ENCODE measurements at regions not wholly inside any gene's neighbourhood (a gene's known extent, or its start where the extent isn't known, plus 50 kb on each side); places are given as distances from the start of the nearest gene placed in this dataset.
"Not testable (repeated sequence)": the region's sequence is repeated elsewhere in the genome, so short reads cannot be mapped to it uniquely, and the experiment has no call there.

DNA sequence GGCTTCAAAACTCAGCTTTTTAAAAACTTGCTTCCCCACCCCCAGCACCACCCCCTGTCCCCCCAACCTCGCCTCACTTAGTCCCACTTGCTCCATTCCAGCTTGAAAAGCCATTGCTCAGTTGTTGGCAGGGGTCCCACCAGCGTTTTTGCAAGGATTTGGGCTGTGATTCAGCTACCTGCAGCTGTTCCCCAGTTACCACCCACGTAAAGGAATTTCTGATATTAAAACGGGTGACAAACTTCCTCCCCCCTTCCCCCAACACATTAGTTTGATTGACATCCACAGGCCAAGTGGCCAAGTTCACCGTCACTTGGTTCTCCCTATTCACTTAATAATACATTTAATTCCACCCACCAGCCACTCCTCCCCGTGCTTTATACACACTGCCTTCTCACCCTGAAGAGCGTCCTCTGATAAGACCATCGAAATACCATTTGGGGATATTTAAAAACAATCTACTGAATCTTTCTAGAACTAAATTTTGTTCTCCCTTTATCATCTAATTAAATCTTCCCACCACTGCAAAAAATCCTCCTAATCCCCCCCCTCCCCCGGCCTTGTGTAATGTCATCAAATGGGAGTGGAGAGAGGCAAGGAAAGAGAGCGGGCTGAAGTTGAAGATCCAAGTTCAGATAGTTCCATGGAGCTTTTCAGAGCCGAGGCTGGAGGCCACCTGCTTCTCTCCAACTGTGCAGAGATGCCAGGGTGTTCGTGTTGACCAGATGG lies 55.1 kb downstream of the SOX9 start:
- peak; percentile 31 for DNase-seq

- no peak for DNase-seq
Observed at GRCh38 chr17:72176516-72176851, 55.7 kb downstream of the SOX9 start.

DNA sequence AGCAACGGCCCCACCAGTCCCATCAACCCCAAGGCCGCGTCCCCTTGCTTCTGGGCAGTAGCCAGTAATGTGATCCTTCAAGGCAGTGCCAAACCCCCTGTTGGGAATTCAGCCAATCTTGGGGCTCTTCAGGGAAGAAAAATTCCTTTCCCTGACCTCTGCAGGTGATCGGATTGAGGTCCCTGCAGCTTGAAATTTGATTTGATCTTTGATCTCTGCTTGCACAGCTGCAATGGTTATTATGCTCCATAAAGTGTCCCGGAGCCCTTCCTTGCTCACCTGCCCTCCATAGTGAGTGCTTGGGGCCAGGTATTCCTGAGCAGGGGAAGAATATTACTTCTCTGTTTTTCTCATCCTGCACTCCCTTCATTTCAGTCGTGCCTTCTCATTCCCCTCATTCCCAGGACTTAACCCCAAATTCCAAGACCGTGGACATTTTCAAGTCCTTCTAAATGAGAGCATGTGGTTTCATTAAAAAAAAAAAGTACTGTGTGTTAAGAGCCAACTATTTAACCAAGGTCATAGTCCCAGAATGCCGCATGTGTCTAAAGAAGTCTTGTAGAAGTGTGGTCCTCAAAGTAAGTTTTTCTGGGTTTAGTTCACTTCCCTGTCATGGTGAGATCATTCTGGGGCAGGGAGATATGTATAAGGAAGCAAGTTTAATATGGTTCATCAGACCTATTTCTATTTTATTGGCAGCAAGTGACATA lies 56.3 kb downstream of the SOX9 start:
- no peak for DNase-seq

DNA sequence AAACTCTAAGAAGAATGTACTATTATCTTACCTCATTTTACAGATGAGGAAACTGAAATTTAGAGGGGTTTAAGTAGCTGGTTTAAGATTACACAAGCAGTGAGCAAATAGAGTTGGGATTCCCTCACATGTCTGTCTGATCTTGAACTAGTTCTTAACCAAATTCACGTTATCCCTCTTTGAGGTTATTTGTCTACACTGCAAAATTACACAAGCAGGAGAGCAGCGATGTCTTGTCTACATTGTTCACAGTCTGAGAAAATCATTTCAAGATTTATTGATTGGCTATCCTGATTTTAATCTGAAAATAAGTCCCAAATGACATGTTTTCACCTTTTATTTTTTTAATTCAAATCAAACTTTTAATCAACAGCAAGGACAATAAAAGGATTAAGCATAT lies 56.9 kb downstream of the SOX9 start:
- no peak for DNase-seq

GRCh38 chr17:72182371-72182873 lies 61.6 kb downstream of the SOX9 start:
- DNase-seq: no peak

- DNase-seq: no peak
Observed at GRCh38 chr17:72183194-72183685, 62.4 kb downstream of the SOX9 start.

- DNase-seq: no peak
Observed at GRCh38 chr17:72184805-72185204, 64.0 kb downstream of the SOX9 start.

- no peak for DNase-seq
Observed at GRCh38 chr17:72185564-72185963, 64.7 kb downstream of the SOX9 start.

- no peak for DNase-seq
Observed at GRCh38 chr17:72187556-72187955, 66.7 kb downstream of the SOX9 start.

GRCh38 chr17:72188801-72189200 lies 68.0 kb downstream of the SOX9 start:
- no peak for DNase-seq

- DNase-seq: no peak
Observed at GRCh38 chr17:72189768-72190593, 69.2 kb downstream of the SOX9 start.

DNA sequence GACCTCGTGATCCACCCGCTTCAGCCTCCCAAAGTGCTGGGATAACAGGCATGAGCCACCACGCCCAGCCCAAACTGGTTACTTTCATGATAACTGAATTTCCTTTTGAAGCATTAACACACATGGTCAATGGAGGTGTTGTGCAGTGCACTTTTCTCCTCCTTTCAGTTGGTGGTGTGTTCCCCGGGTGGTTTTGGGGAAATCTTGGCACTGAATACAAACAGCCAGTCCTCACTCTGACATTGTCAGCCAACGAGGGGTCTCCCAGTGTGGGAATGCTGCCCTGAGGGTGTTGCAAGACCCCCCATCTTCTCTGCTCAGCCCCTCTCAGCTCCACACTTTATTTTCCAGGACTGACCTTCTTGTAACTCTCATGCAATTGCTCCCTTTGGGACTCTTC lies 70.5 kb downstream of the SOX9 start:
- DNase-seq: no peak

DNA sequence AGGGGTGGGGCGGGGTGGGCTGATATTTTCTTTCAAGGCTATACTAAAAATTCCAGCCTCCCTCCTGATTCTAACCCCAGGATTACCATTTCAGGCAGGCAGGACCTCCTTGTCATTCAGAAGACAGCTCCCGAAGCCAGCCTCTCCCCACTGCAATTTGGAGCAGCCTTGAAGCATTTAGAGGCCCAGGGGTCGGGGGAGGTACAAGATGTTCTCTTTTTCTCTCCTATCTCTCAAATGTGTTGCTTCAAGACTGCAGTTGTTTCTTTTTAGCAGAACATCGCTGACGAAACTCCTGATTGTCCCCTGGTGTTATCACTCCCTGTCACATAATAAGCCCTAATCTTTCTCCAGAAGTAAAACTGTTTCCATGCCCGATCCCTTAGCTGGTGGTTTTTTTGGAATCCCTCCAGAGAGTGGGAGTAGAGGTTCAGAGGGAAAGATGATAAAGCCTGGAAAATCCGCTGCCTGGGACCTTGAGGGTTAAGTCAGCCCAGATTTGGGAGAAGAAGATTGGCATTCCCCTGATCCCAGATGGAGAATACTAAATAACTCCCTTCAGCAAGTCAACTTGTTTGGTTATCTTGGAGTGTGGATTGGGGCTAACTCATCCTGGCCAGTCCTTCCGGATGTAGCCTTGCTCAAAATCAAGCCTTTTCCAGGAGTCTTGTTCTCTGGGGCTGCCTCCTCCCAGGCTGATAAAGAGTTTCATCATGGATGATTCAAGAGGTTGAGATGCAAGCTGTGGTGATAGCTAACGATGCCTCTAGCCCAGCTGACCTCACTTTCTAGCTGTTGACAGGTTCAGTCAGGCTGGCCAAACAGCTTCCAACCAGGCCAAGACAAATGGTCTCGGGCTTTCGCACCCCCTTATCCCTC lies 71.3 kb downstream of the SOX9 start:
- DNase-seq: peak; percentile 94

GRCh38 chr17:72192800-72193192 lies 72.0 kb downstream of the SOX9 start:
- DNase-seq: peak; percentile 80

DNA sequence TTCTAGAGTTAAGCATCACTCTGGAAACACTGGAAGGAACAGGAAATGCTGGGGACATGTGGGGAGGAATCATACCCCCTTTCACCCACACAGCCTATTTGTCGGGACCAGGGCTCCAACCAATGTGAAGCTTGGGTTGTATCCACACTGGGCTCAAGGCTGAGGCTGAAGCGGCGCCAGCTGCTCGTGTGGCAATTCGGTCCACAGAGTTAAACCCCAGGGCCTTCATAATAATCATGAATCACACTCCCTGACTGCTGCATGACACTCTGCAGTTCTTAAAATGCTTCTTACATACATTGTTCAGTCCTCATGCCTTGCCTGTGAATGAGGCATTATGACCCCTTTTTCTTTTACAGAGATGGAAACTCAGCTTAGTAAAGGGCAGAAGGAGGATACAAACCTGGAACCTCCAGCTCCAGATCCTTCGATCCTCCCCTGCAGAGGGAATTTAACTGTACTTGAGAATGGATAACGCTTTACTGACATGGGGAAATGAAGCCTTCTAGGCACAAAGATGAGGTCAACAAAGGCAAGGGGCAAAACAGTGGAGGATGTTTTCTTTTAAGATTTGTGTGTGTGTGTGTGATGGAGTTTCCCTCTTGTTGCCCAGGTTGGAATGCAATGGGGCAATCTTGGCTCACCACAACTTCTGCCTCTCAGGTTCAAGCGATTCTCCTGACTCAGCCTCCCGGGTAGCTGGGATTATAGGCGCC lies 72.7 kb downstream of the SOX9 start:
- DNase-seq: peak; percentile 66

DNA sequence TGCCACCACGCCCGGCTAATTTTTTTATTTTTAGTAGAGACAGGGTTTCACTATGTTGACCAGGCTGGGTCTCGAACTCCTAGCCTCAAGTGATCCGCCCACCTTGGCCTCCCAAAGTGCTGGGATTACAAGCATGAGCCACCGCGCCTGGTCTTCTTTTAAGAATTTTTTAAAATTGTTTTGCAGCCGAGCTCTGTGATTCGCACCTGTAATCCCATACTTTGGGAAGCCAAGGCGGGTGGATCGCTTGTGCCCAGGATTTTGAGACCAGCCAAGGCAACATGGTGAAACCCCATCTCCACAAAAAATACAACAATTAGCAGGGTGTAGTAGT lies 73.3 kb downstream of the SOX9 start:
- DNase-seq: not testable (repeated sequence)

DNA sequence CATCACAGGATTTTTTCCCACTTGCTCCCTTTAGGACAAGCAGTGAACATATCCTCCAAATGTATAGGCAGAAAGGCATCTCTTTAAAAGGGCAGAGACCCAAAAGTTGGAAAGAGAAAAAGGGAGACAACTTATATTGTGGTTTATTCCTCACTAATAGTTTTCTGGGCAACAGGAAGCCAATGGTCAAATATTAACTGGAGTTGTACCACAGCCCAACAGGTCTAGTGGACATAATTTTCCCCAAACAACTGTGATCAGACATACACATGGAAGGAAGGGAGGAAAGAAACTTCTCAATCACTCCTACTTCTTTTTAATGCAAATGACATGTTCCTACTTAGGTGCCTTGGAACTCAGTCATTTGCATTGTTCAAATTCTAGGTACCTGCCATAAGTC lies 78.4 kb downstream of the SOX9 start:
- no peak for DNase-seq

GRCh38 chr17:72204742-72205141 lies 83.9 kb downstream of the SOX9 start:
- DNase-seq: no peak

- DNase-seq: no peak
Observed at GRCh38 chr17:72205357-72205756, 84.5 kb downstream of the SOX9 start.

DNA sequence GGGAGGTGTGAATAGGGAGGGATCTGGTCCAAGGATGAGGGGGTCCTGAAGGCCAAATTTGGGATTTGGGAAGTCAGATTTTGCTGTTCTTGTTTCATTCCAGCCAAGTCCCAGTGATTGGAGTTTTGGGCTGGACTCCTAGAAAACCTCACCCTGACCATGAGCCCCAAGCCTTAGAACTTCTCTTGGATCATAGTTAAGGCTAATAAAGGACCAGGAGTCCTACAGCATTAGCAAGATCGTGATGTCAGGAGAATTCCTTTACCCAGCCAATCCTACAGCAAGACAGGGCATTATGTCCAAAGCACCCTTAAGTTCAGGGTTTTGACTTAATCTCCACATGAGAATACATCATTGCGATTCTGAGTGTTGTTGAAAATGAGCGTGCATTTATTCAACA lies 85.0 kb downstream of the SOX9 start:
- no peak for DNase-seq

DNA sequence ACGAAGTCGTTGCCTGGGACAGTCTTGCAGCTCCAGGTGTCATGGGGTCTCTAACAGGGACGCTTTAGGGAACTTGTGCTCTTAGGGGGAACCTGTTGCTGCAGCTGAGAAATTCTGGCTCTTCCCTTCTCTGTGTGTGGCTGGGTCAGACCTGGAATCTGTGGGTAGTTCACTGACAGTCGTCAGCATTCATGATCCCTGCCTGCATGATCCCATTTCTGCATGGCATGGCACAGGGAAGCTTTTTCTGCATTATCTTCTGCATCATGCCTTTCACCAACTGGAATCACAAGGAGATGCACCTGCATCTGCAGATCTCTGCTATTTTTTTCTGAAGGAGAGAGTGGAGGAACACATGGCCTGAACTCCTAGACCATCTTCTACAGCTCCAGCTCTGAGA lies 85.6 kb downstream of the SOX9 start:
- DNase-seq: no peak

DNA sequence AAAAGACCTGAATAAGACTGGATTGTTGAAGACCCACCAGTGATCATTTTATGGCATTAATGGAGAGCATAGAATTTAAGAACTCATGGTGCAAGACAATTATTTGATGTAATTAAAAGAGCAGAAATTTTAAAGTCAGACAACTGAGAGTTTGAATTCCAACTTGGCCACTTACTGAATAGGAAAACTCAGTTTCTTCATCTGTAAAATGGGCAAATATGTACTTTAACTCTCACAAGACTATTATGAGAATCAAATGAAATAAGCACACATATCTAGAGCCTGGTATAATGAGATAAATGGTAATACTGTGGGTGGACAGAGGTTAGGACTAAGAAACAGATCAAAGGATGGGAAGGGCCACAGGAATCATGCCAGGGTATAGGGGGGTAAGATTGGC lies 88.0 kb downstream of the SOX9 start:
- no peak for DNase-seq
